HepG2 (cell line): ENCODE measurements at regions not wholly inside any gene's neighbourhood (a gene's known extent, or its start where the extent isn't known, plus 50 kb on each side); places are given as distances from the start of the nearest gene placed in this dataset.

ENCODE experiments used
- ATAC-seq: fragments of 200-7000 bp; cut with Tn5 transposase; 3 replicates; pipeline ENCODE4 v1.9.1; 2020; ENCODE audit warnings: mild to moderate bottlenecking, moderate library complexity
- BruUV-seq: library from RNA; stranded (reverse); fragments of 400-500 nt; replicated peaks from 2 replicates; lab custom pipeline; 2021; lab: Mats Ljungman, UMichigan
- CTCF ChIA-PET: fragments of 300-600 bp; formaldehyde crosslinking; extraction: SDS; loops from one replicate; lab custom pipeline; 2021; ENCODE audit warnings: low total read pairs, inconsistent platforms, low intra/inter-chr PET ratio; lab: Yijun Ruan, JAX
- POLR2A ChIA-PET: fragments of 350-600 bp; sonication (Branson Sonifier 250); formaldehyde crosslinking; loops from one replicate; lab custom pipeline; 2020; ENCODE audit warnings: antibody characterized with exemption, inconsistent platforms; lab: Yijun Ruan, JAX
- DNase-seq: peaks from one replicate; pipeline ENCODE4 v3.0.0-alpha.2; 2015; ENCODE audit warnings: low spot score
- FAIRE-seq: peaks from 3 replicates; lab custom pipeline; 2011; peaks lifted over from hg19 to GRCh38; lab: Jason Lieb, UNC
- H2AFZ ChIP-seq: one replicate; pipeline ENCODE4 v1.6.1; 2011; ENCODE audit warnings: low read length, inconsistent platforms
- H3K27ac ChIP-seq: fragments of 300-600 bp; 3 replicates; pipeline ENCODE4 v1.8.0; 2011; ENCODE audit warnings: mixed run types, mild to moderate bottlenecking, mixed read lengths, low read length, inconsistent platforms; ENCODE audit not compliant: insufficient read depth; ENCODE audit errors: extremely low read length
- H3K27me3 ChIP-seq, 2 experiments: fragments of 200-600 bp in 1 of 2; 2 replicates in 1 of 2; 3 replicates in 1 of 2; pipeline versions ENCODE4 v1.6.0 to v1.8.0; 2011; ENCODE audit warnings: low read length in 2 of 2, mild to moderate bottlenecking in 2 of 2, moderate library complexity in 2 of 2, inconsistent platforms in 1 of 2; ENCODE audit not compliant: insufficient read depth in 2 of 2, control insufficient read depth in 1 of 2
- H3K36me3 ChIP-seq, 2 experiments: fragments of 200-600 bp in 1 of 2; replicated peaks in 1 of 2; 2 replicates in 1 of 2; 3 replicates in 1 of 2; pipeline versions ENCODE4 v1.5.1 to v1.8.0; 2011; ENCODE audit warnings: low read length in 2 of 2, inconsistent platforms in 1 of 2; ENCODE audit not compliant: insufficient read depth in 2 of 2, control insufficient read depth in 1 of 2
- H3K4me1 ChIP-seq: 2 replicates; pipeline ENCODE4 v1.5.1; 2012; ENCODE audit warnings: low read length, inconsistent platforms; ENCODE audit not compliant: insufficient read depth
- H3K4me2 ChIP-seq: 2 replicates; pipeline ENCODE4 v1.6.0; 2011; ENCODE audit warnings: low read depth, low read length, inconsistent platforms
- H3K4me3 ChIP-seq, 3 experiments: fragments of 200-600 bp in 1 of 3; sonication (generic), shearing (Covaris generic) in 1 of 3; replicated peaks in 1 of 3; 2 replicates each; pipeline ENCODE4 v1.5.1; 2011 to 2016; ENCODE audit warnings: low read length in 3 of 3, inconsistent platforms in 2 of 3, low read depth in 2 of 3, mild to moderate bottlenecking in 2 of 3, control low read depth in 1 of 3, mixed read lengths in 1 of 3; ENCODE audit not compliant: insufficient read depth in 1 of 3
- H3K79me2 ChIP-seq: one replicate; pipeline ENCODE4 v1.6.1; 2011; ENCODE audit warnings: low read length, inconsistent platforms; ENCODE audit not compliant: insufficient read depth
- H3K9ac ChIP-seq: 2 replicates; pipeline ENCODE4 v1.6.0; 2011; ENCODE audit warnings: mild to moderate bottlenecking, low read depth, low read length, inconsistent platforms; ENCODE audit not compliant: insufficient read depth
- H3K9me3 ChIP-seq: 2 replicates; pipeline ENCODE4 v1.5.1; 2012; ENCODE audit warnings: mild to moderate bottlenecking, low read length
- H4K20me1 ChIP-seq: 2 replicates; pipeline ENCODE4 v1.6.0; 2011; ENCODE audit warnings: inconsistent platforms, mild to moderate bottlenecking, low read length, moderate library complexity; ENCODE audit not compliant: insufficient read depth
- DMAP1 ChIP-seq: IDR thresholded peaks from 2 replicates; pipeline ENCODE4 v1.6.1; 2016
- EED ChIP-seq: sonication (generic); formaldehyde crosslinking; IDR thresholded peaks from 2 replicates; pipeline ENCODE4 v1.5.0; 2020; ENCODE audit warnings: mild to moderate bottlenecking, missing genetic modification reagents
- FOXP1 ChIP-seq, 2 experiments: fragments of 450-650 bp in 1 of 2; IDR thresholded peaks; 2 replicates each; pipeline ENCODE4 v1.6.1; 2017 to 2018; ENCODE audit warnings: antibody characterized with exemption in 1 of 2
- HDAC2 ChIP-seq: sonication (generic); formaldehyde crosslinking; IDR thresholded peaks from 2 replicates; pipeline ENCODE4 v1.4.0; 2020; ENCODE audit warnings: missing genetic modification reagents
- HMGA1 ChIP-seq: sonication (generic); formaldehyde crosslinking; conservative IDR thresholded peaks from 2 replicates; pipeline ENCODE4 v1.4.0; 2020; ENCODE audit warnings: missing genetic modification reagents
- HNRNPLL ChIP-seq: fragments of 200-400 bp; formaldehyde crosslinking; IDR thresholded peaks from 2 replicates; pipeline ENCODE4 v1.6.1; 2017; ENCODE audit warnings: mild to moderate bottlenecking, low read depth, low read length; ENCODE audit not compliant: poor library complexity, severe bottlenecking
- IRF1 ChIP-seq: sonication (generic); formaldehyde crosslinking; IDR thresholded peaks from 2 replicates; pipeline ENCODE4 v1.4.0; 2020; ENCODE audit warnings: low read depth, mild to moderate bottlenecking, missing genetic modification reagents
- NFIB ChIP-seq: sonication (generic); formaldehyde crosslinking; IDR thresholded peaks from 2 replicates; pipeline ENCODE4 v1.9.0; 2021; ENCODE audit warnings: missing genetic modification reagents, mild to moderate bottlenecking, borderline replicate concordance
- PHB2 ChIP-seq: fragments of 450-650 bp; IDR thresholded peaks from 2 replicates; pipeline ENCODE4 v1.6.1; 2018; ENCODE audit not compliant: partially characterized antibody
- RBAK ChIP-seq: sonication (generic); formaldehyde crosslinking; IDR thresholded peaks from 2 replicates; pipeline ENCODE4 v1.5.1; 2020; ENCODE audit warnings: mild to moderate bottlenecking, missing genetic modification reagents
- STAT5B ChIP-seq: sonication (generic); formaldehyde crosslinking; IDR thresholded peaks from 2 replicates; pipeline ENCODE4 v1.4.0; 2020; ENCODE audit warnings: missing genetic modification reagents
- TCF7 ChIP-seq: sonication (generic); IDR thresholded peaks from 2 replicates; pipeline ENCODE4 v1.6.1; 2016; ENCODE audit warnings: antibody characterized with exemption, low read depth
- TEF ChIP-seq: sonication (generic); formaldehyde crosslinking; IDR thresholded peaks from 2 replicates; pipeline ENCODE4 v1.5.0; 2020; ENCODE audit warnings: missing genetic modification reagents
- ZBTB21 ChIP-seq: sonication (generic); formaldehyde crosslinking; IDR thresholded peaks from 2 replicates; pipeline ENCODE4 v1.4.0; 2020; ENCODE audit warnings: missing genetic modification reagents
- ZFY ChIP-seq: sonication (generic); formaldehyde crosslinking; IDR thresholded peaks from 2 replicates; pipeline ENCODE4 v1.4.0; 2020; ENCODE audit warnings: missing genetic modification reagents
- ZNF503 ChIP-seq: sonication (generic); formaldehyde crosslinking; IDR thresholded peaks from 2 replicates; pipeline ENCODE4 v1.4.0; 2020; ENCODE audit warnings: missing genetic modification reagents
- ZNF547 ChIP-seq: sonication (generic); formaldehyde crosslinking; IDR thresholded peaks from 2 replicates; pipeline ENCODE4 v1.5.1; 2020; ENCODE audit warnings: mild to moderate bottlenecking, missing genetic modification reagents
- ZNF552 ChIP-seq: sonication (generic); formaldehyde crosslinking; IDR thresholded peaks from 2 replicates; pipeline ENCODE4 v1.9.0; 2022; ENCODE audit warnings: missing genetic modification reagents, mild to moderate bottlenecking, borderline replicate concordance
- ZNF83 ChIP-seq: sonication (generic); formaldehyde crosslinking; IDR thresholded peaks from 2 replicates; pipeline ENCODE4 v1.4.0; 2020; ENCODE audit warnings: missing genetic modification reagents, mild to moderate bottlenecking, borderline replicate concordance
- WGBS: methylation state at CpG from one replicate; pipeline ENCODE4 v1.1.6; 2017; ENCODE audit warnings: low lambda C conversion rate; 5-methylcytosine and 5-hydroxymethylcytosine counted together
- in situ Hi-C: cut with HindIII; loops from 2 replicates; pipeline ENCODE4 v1.10.0; 2017; ENCODE audit warnings: low pct_unique_long_range_greater_than_20kb; ENCODE audit not compliant: extremely low pct_ligation_motif_present
- intact Hi-C: fragments of 100-400 bp; cut with micrococcal nuclease; formaldehyde crosslinking; loops from one replicate; pipeline ENCODE4 v1.10.0; 2022; ENCODE audit not compliant: unreplicated experiment

GRCh38 chr7:46753662-46754061, 828.2 kb downstream of the TNS3 start:
- Histone ChIP-seq H2AFZ (no peak overlapping the region), H3K27me3 (no peaks in the 10 kb centered on the region), H3K4me3 (no peak overlapping the region), H3K27ac (no peak overlapping the region), H3K4me1 (no peaks in the 10 kb centered on the region), H3K4me2 (no peak overlapping the region)
- no peak for ATAC-seq
- CTCF ChIA-PET = no interaction called here
- no peak for FAIRE-seq
- in situ Hi-C loops = no loop called here
- TF ChIP-seq NFIB (CRISPR knock-in tag) = no peak
- TF ChIP-seq HMGA1 = no peak
- no peak for TF ChIP-seq HDAC2 (CRISPR knock-in tag)
- TF ChIP-seq TCF7 = no peak
- TF ChIP-seq ZBTB21 = no peak
- no peak for TF ChIP-seq IRF1
- TF ChIP-seq, all 625 proteins: peak for 0
- no TSS peak for BruUV-seq
- Histone ChIP-seq H3K9ac (no peak overlapping the region), H3K36me3 (no peaks in the 10 kb centered on the region), H3K9me3 (no peaks in the 10 kb centered on the region), H3K79me2 (no peaks in the 10 kb centered on the region), H4K20me1 (no peaks in the 10 kb centered on the region)
- 36% methylated on average over 2 of the region's 2 CpGs for WGBS
- intact Hi-C loops = no loop called here
- POLR2A ChIA-PET = no interaction called here
- DNase-seq = no peak

GRCh38 chr7:46752881-46753366, 829.0 kb downstream of the TNS3 start:
- FAIRE-seq (no peak), DNase-seq (no peak), ATAC-seq (no peak)
- ChIA-PET POLR2A (no interaction called here), CTCF (no interaction called here)
- Histone ChIP-seq H3K9ac (no peak overlapping the region), H3K4me3 (no peak overlapping the region), H3K27me3 (no peaks in the 10 kb centered on the region), H3K4me2 (no peak overlapping the region), H4K20me1 (no peaks in the 10 kb centered on the region), H2AFZ (no peak overlapping the region), H3K9me3 (no peaks in the 10 kb centered on the region), H3K79me2 (no peaks in the 10 kb centered on the region), H3K36me3 (no peaks in the 10 kb centered on the region), H3K4me1 (no peaks in the 10 kb centered on the region), H3K27ac (no peak overlapping the region)
- intact Hi-C loops = no loop called here
- no TSS peak for BruUV-seq
- WGBS = 1% methylated on average over 3 of the region's 3 CpGs
- in situ Hi-C loops = no loop called here
- TF ChIP-seq STAT5B (CRISPR knock-in tag) (no peak), HNRNPLL (no peak), TEF (no peak), ZNF503 (CRISPR knock-in tag) (no peak), ZNF547 (CRISPR knock-in tag) (no peak), DMAP1 (CRISPR knock-in tag) (no peak), RBAK (CRISPR knock-in tag) (no peak), ZNF552 (CRISPR knock-in tag) (no peak), ZFY (CRISPR knock-in tag) (no peak), ZNF83 (CRISPR knock-in tag) (no peak), PHB2 (no peak), EED (CRISPR knock-in tag) (no peak), FOXP1 (IDR thresholded peaks at IDR 0.05) (no peak), FOXP1 (CRISPR knock-in tag; IDR thresholded peaks at IDR 0.05) (no peak)
